Mononuclear cell (primary cell): ENCODE measurements at regions not wholly inside any gene's neighbourhood (a gene's known extent, or its start where the extent isn't known, plus 50 kb on each side); places are given as distances from the start of the nearest gene placed in this dataset.
"Not testable (repeated sequence)": the region's sequence is repeated elsewhere in the genome, so short reads cannot be mapped to it uniquely, and the experiment has no call there.

Experiments used
- H3K27me3 ChIP-seq: 2 replicates; pipeline ENCODE4 v1.6.0; 2011; ENCODE audit warnings: low read length, control low read depth; ENCODE audit not compliant: insufficient read depth
- H3K4me1 ChIP-seq: 2 replicates; pipeline ENCODE4 v1.5.1; 2011; ENCODE audit warnings: mild to moderate bottlenecking, low read length, control low read depth; ENCODE audit not compliant: insufficient read depth
- H3K4me3 ChIP-seq: 2 replicates; pipeline ENCODE4 v1.5.1; 2011; ENCODE audit warnings: mild to moderate bottlenecking, low read length, moderate library complexity
- H3K9me3 ChIP-seq: 2 replicates; pipeline ENCODE4 v1.5.1; 2011; ENCODE audit warnings: low read depth, mild to moderate bottlenecking, control low read depth, low read length

DNA sequence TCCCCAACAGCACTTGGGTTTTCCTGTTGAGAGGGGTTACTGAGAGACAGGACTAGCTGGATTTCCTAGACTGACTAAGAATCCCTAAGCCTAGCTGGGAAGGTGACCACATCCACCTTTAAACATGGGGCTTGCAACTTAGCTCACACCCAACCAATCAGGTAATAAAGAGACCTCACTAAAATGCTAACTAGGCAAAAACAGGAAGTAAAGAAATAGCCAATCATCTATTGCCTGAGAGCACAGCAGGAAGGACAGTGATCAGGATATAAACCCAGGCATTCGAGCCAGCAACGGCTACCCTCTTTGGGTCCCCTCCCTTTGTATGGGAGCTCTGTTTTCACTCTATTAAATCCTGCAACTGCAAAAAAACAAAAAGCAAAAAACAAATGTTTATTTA is 144.7 kb upstream of the ATP5MC3 start:
- not testable (repeated sequence) for H3K9me3 ChIP-seq, H3K4me3 ChIP-seq, H3K4me1 ChIP-seq, H3K27me3 ChIP-seq

DNA sequence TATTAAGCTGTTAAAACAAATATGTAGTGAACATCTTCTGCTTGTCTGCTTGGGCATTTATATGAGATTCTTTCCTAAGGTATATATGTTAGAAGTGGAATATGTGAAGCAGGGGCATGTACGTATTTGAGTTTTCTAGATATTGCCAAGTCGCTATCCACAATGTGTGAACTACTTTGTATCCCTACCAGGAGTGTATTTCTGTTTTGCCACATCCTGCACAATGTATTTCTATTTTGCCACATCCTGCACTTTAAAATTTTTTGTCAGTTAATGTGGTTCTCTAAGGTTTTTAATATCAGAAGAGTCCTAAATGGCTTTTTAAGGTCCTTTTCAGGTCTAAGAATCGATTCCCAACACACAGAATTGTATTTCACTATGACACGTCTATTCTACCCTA is 141.7 kb upstream of the ATP5MC3 start:
- no peak overlapping the region for H3K4me3 ChIP-seq
- no peaks in the 10 kb centered on the region for H3K27me3 ChIP-seq
- no peaks in the 10 kb centered on the region for H3K9me3 ChIP-seq
- H3K4me1 ChIP-seq, result no peaks in the 10 kb centered on the region

DNA sequence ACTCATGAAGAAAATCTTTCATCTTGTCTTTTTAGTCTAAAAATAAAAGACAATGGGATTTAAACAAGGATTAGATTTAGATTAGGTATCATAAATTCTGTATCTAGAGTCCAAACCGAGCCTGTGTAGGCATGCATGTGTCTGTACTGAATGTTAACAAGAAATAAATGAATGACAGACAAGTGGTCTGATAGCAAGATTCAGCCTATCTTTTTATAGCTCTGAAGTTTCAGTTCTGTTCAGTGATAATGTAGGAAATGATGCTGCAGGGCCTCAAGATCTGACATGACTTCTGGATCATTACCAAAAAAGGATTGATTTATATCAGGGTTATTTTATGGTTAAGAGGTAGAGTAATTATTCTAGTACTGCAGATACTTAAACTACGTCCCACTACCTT is 137.0 kb upstream of the ATP5MC3 start:
- Histone ChIP-seq H3K9me3 (no peaks in the 10 kb centered on the region), H3K4me3 (no peak overlapping the region), H3K27me3 (no peaks in the 10 kb centered on the region), H3K4me1 (no peaks in the 10 kb centered on the region)

DNA sequence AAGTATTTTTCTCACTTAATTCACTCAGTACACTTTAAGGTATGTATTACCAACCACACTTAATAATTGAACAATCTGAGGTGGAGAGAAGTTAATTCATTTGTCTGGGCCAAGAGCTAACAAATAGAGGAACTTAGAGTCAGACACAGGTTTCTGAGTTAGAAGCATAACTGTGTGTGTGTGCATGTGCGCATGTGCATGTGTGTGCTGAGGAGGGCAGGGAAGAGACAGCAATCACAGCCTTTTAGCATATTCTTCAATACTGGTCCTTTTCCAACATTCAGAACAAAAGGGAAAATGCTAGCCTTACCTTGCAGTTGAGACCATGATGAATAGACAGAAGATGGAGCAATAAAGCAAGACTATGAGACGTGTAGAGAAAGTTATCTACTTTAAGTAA is 136.2 kb upstream of the ATP5MC3 start:
- Histone ChIP-seq H3K9me3 (no peaks in the 10 kb centered on the region), H3K4me3 (no peak overlapping the region), H3K27me3 (no peaks in the 10 kb centered on the region), H3K4me1 (no peaks in the 10 kb centered on the region)

DNA sequence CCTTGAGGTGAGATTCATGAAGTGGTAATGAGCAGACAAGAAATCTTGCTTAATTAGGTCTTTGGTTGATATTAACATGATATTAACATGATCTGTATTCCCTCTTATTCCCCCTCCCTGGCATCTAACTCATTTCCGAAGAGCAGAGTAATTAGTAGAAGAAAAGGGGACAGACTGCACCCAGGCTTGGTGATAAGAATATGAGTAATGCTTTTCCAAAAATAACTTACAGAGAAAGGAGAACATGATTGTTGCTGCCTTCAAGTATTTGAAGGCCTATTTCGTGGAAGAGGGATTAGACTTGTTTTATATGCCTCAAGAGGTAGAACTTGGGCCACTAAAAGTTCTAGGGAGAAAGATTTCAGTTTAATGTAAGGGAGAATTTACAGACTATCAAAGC is 130.6 kb upstream of the ATP5MC3 start:
- H3K27me3 ChIP-seq, result peaks cover 6% of the 10 kb centered on the region
- H3K4me1 ChIP-seq, result no peaks in the 10 kb centered on the region
- no peak overlapping the region for H3K4me3 ChIP-seq
- H3K9me3 ChIP-seq, result no peaks in the 10 kb centered on the region

DNA sequence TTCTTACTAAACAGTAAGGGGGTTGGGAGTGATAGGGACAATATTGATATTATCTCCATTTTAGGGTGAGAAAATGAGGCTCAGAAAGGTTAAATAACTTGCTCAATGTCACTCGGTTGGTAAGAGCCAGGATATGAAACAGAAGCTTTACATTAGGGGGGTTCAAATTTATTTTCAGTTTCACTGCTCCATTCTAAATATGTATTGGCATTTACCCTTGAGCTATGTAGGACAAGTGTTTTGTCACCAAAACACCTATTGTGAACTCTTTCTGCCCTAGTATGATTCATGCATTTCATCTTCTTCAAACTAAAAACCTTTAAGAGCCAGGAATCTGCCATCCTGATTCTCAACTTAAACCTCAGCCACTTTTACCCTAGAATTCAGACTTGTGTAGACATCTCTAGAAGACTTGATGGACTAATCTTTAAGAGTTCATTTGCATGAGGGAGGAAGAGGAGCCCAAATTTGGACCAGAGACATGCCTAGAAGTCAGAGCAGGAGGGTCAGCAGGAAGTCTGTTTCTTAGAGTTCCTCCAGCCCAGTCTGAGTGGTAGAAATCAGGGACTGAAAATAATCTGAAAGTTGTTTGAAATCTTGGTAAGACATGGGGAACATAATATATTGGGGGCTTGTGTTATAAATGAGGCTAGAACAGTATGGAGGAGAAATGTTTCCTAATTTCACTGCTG is 129.4 kb upstream of the ATP5MC3 start:
- Histone ChIP-seq H3K4me1 (no peaks in the 10 kb centered on the region), H3K9me3 (no peaks in the 10 kb centered on the region), H3K27me3 (peaks cover 6% of the 10 kb centered on the region), H3K4me3 (no peak overlapping the region)

DNA sequence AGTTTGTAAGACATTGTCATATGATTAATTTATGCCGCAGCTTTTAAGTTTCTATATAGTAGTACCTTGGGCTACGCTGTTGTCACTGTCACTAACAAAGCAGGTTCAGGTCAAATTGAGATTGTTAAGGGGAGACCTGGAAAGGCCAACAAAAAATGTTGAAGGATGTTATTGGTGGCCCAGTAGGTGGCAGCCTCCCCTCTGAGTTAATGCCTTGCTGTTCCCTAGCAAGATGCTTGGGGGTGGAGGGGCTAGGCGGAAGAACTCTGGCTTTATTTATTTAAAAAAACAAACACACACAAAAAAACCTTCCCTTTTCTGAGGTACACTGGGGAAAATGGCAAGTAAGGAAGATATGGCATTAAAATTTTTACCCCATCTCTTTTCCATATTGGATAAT is 128.3 kb upstream of the ATP5MC3 start:
- no peak overlapping the region for H3K4me3 ChIP-seq
- peaks cover 13% of the 10 kb centered on the region for H3K27me3 ChIP-seq
- H3K9me3 ChIP-seq, result no peaks in the 10 kb centered on the region
- H3K4me1 ChIP-seq, result no peaks in the 10 kb centered on the region

DNA sequence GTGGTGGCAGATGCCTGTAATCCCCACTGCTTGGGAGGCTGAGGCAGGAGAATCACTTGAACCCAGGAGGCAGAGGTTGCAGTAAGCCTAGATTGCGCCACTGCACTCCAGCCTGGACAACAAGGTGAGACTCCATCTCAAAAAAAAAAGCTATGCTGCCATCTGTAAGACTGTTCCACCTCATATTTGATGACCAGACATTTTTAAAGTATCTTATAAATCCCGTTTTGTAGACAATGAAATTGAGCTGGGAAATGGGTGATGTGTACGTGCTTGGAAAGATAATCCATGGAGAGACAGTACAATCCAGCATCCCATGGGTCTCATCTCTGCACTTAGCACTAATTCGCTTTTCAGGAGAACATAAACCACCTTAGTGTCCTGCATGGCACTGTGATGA is 126.5 kb upstream of the ATP5MC3 start:
- H3K4me3 ChIP-seq, result no peak overlapping the region
- H3K27me3 ChIP-seq, result peaks cover 13% of the 10 kb centered on the region
- H3K4me1 ChIP-seq, result no peaks in the 10 kb centered on the region
- H3K9me3 ChIP-seq, result no peaks in the 10 kb centered on the region

DNA sequence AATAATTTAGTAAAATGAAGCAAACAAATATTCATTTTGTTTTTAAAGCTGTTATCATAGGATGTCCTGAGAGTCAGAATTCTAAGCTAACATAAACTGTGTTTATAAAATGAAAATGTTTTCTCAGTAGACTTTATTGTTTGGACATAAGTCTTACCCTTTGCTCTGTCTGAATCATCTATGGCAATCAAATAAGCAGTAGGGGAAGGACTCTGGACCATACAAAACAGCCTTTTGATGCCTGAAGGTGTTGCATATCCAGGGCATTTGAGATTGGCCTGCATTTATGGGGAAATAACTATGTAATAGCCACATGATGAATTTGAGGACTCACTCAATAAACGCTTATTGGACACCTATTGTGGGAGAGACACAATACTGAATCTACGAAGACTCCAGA is 123.0 kb upstream of the ATP5MC3 start:
- no peaks in the 10 kb centered on the region for H3K9me3 ChIP-seq
- peaks cover 13% of the 10 kb centered on the region for H3K27me3 ChIP-seq
- no peak overlapping the region for H3K4me3 ChIP-seq
- H3K4me1 ChIP-seq, result no peaks in the 10 kb centered on the region

DNA sequence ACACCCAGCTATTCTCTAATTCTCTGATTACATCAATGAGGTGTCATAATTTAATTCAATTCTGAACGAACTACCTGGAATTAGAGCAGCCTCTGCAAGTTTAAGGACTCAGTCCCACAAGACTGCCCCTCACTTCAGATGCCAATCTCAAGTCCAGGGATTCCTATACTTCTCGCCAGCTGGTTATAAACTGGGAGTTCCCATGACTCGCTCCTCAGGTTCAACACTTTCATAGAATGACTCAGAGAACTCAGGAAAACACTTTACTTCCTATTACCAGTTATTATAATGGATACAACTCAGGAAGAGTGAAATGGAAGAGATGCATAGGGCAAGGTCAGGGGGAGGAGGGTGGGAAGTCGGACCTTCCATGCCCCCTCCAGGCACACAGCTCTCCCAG is 112.3 kb upstream of the ATP5MC3 start:
- H3K4me1 ChIP-seq, result no peaks in the 10 kb centered on the region
- H3K4me3 ChIP-seq, result no peak overlapping the region
- peaks cover 21% of the 10 kb centered on the region for H3K27me3 ChIP-seq
- no peaks in the 10 kb centered on the region for H3K9me3 ChIP-seq

DNA sequence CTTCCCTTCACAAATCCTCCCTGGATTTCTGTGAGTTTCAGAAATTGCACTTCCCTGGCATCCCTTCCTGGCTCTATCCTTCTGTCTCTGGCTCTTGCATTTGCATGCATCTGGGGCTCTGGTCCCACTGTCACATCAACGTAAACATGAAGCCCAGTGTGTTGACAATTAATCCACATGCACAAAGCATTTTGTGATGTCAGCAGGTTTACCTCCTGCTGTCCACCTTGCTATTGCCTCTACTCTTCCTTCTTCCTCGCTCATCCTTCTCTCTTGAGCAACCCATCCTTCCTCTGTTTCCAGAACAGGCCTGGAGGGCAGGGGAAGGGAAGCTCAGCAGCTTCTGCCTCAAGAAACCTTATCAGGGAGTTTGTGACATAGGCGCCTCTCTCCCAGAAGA is 111.7 kb upstream of the ATP5MC3 start:
- H3K4me1 ChIP-seq, result no peaks in the 10 kb centered on the region
- peaks cover 26% of the 10 kb centered on the region for H3K27me3 ChIP-seq
- no peaks in the 10 kb centered on the region for H3K9me3 ChIP-seq
- no peak overlapping the region for H3K4me3 ChIP-seq

DNA sequence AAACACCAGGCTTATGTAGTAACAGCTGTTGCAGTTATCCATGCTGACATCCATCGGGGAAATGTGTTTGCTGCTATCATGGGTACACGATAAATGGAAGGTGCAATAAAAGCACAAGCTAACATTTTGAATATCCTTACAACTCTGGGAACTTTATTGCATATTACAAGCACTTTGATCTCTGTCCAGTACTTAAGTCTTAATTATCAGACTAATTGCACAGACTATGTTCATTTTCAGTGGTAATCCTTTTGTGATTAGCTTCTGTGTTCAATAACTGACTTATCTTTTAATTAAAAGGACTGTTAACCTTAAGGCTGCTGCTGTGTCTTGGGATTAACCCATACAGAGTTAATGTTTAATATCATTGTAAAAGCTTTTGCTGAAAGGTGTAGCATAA is 101.4 kb upstream of the ATP5MC3 start:
- no peaks in the 10 kb centered on the region for H3K4me1 ChIP-seq
- peaks cover 18% of the 10 kb centered on the region for H3K27me3 ChIP-seq
- H3K4me3 ChIP-seq, result no peak overlapping the region
- H3K9me3 ChIP-seq, result no peaks in the 10 kb centered on the region

DNA sequence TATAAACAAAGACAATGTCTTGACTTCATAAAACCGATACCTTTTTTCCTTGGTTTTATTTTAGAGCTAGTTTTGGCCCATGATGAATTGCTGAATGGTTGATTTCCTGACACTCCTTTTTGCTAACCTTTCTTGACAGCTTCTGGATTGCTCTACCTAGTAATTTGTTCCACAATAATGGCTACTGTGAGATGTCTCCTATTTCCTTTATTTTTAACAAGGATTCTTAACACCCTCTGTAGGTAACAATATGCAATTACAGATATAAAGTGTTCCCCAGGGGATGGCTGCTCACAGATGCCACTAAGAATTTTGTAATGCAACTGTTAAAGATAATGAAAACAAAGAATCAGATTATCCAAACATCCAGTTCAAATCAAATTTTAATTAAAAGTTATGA is 100.8 kb upstream of the ATP5MC3 start:
- Histone ChIP-seq H3K27me3 (peaks cover 18% of the 10 kb centered on the region), H3K9me3 (no peaks in the 10 kb centered on the region), H3K4me3 (no peak overlapping the region), H3K4me1 (no peaks in the 10 kb centered on the region)

DNA sequence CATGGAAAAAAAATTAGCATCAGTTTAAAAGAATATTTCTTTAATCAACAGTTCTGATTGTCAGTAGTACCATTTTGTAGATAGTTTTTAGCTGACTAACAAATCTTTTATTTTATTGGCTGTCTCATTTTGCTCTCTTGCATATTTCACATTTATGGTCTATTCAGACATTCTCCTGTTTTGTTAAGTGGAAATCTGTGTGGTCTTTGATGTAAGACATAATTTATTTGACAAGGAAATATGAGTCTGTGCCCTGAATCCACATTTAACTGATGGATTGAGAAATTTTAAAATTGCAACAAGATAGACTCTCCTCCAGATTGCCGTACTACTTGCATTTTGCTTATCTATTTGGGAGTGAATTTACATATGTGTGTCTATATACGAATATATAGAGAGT is 96.3 kb upstream of the ATP5MC3 start:
- no peaks in the 10 kb centered on the region for H3K27me3 ChIP-seq
- H3K4me3 ChIP-seq, result no peak overlapping the region
- no peaks in the 10 kb centered on the region for H3K4me1 ChIP-seq

DNA sequence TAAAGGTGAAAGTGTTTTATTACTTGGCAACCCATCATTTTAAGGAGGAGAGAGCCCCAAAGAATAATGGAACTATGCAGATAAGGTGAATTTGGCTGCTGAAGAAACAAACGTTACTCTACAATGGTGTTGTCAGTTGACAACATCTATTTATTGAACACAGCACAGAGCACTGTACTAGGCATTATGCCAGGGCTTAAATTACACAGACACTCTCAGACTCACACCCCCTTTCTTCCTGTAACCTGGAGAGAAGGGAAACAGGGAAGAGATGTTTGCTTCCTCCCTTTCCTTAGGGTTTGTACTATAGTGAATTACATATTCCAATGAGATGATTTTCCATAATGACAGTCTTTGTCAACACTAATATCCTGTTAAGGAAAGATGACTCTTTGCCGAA is 94.0 kb upstream of the ATP5MC3 start:
- H3K4me1 ChIP-seq, result no peaks in the 10 kb centered on the region
- H3K27me3 ChIP-seq, result peaks cover 3% of the 10 kb centered on the region
- H3K9me3 ChIP-seq, result no peaks in the 10 kb centered on the region
- no peak overlapping the region for H3K4me3 ChIP-seq

More for the DNA sequence above, 96.3 kb upstream of the ATP5MC3 start:
- no peaks in the 10 kb centered on the region for H3K9me3 ChIP-seq

DNA sequence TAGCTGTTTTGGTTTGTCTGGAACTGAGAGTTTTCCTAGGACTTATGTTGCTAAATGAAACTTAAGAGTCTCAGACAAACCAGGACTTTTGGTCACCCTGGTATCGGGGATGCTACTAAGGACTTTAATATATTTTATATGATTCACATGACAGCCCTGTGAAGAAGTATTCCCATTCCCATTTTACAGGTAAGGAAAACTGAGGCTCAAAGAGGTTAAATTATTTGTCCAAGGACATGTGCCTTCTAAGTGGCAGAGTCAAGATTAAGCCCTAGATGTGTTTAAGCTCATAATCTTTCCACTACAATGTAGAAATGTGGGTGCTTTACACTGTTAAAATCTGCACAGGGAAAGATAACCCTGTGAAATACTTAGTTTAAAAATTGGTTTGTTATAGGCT is 77.7 kb upstream of the ATP5MC3 start:
- no peaks in the 10 kb centered on the region for H3K4me1 ChIP-seq
- peaks cover 27% of the 10 kb centered on the region for H3K27me3 ChIP-seq
- no peak overlapping the region for H3K4me3 ChIP-seq
- no peaks in the 10 kb centered on the region for H3K9me3 ChIP-seq
